ENCODE measurements at regions not wholly inside any gene's neighbourhood (a gene's known extent, or its start where the extent isn't known, plus 50 kb on each side); places are given as distances from the start of the nearest gene placed in this dataset.
"Not testable (repeated sequence)": the region's sequence is repeated elsewhere in the genome, so short reads cannot be mapped to it uniquely, and the experiment has no call there.

DNA sequence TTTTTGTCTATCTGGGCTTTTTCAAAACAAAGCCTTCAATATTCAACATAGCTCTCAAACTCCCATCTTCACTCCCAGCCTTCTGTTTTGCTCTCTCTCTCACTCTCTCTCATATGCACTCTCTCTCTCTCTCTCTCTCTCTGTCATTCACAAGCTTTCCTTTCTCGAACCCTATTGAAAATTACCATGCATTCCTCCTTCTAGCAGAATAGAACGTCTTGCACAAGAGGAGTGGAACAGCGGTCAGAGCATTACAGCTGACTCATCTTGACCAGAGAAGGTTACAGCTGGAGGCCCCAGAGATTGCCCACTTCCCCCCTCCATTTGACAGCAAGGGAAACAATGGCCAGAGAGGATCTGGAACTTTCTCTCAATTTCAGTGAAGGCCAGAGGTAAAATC, 51.0 kb upstream of the LIFR start:
- no peak for DNase-seq

DNA sequence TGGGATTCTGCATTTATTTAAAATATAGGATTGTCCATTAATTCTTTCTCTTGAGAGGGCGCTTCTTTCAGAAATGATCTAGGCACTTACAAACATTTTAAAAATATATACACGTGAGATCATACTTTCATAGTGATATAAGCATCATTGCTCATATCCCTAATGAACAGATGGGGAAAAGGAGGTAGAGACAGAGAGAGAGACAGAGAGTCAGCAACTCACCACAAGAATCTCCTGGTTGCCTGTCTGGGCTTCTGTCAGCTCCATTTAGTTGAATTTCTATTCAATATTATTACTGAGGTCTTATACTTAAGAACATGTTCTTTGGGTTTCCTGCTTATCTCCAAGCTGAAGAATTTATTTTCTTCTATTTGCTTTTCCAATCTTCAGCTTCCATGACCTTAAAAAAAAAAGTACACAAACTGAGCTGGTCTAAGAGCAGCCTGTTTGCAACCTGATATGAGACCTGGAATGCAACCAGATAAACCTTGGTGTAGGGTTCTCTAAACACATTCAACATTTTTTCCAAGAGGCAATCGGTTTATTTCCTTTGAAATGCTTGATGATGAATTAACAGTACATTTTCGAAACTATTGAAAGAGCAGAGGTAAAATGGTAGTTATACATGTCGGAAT, 51.6 kb upstream of the LIFR start:
- no peak for DNase-seq

DNA sequence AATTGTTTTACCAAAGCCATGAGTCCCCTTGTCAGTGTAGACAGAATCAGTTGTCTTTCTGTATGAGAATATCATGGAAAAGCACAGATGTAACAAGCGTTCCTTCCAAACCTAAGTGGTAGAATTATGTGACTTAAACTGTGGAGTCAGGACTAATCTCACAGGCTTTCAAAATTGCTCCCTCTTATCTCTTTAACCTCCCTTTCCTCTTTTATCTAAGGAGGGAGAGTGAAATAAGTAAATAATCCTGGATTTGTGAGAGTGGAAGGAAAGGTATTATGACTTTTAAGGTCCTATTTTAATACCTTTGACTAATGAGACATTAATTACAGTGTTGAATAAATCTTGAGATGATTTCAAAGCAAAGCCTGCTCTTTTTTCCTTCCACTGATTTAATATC, 52.4 kb upstream of the LIFR start:
- DNase-seq = no peak

DNA sequence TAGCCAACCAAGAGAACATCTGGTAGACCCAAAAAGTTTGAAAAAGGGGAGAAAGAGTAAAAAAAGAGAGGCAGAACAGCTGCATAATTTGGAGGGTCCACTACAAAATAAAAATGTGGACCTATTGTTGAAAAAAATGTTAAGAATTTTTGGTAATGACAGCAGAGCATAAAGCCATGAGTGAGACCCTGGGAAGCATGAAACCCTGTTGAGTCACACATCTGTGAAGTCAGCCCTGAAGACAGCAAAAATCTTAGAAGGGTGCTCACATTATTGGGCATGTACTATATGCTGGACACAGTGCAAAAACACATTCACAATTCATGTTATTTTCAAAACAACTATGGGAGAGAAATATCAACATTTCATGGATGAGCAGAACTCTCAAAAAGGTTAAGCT, 56.4 kb upstream of the LIFR start:
- no peak for DNase-seq

DNA sequence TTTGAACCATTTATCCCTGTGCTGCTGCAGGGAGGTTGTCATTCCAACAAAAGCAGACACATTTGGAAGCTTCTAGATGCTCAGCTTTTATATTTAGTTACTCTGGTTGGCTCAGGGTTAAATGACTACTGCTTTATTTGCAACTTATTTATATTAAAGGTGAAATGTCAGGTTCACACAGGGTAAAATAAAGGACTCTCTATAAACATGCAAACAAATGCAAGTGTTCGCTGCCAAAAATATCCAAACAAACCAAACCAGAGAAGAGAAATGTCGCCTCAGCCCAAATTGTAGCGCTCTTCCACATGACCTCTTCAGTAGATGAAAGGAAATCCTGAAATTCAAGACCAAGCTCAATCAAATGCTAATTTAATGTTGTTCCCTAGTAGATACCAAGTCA, 57.0 kb upstream of the LIFR start:
- DNase-seq = no peak

DNA sequence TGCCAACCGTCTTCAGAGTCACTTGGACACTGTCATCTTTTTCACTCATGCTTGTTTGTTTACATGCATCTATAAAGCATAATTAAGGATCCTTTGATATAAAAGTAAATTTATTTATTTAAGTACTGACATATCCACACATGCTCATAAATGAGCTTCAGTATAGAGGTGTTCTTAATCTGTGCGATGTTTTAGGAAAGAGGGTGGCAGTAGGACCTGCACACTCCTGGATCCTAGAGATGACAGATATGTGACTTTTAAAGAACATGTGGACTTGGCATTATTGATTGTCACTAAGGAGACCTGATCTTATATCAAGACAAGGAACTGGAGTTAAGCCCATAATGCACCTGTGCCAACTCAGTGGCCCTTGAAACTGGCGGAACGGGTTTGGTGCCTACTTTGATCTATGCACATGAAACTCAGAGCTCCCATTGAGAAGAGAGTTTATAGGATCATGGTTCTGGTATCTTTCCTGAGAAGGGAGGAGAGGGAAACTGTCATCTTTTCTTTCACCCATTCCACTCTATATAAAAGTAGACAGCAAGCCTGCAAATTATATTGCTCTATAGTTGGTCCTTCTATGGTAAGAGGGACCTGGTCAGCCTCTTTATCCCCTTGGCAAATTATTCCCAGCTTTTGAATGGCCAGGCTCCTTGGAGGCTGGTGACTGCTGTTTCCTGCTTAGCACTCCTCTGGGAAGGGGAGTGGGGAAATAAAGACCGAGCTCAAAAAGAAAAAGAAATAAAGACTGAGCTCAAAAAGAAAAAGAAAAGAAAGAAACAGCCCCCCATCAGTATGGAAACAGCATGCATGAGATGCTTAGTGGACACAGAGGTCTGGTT, 57.8 kb upstream of the LIFR start:
- DNase-seq = no peak

DNA sequence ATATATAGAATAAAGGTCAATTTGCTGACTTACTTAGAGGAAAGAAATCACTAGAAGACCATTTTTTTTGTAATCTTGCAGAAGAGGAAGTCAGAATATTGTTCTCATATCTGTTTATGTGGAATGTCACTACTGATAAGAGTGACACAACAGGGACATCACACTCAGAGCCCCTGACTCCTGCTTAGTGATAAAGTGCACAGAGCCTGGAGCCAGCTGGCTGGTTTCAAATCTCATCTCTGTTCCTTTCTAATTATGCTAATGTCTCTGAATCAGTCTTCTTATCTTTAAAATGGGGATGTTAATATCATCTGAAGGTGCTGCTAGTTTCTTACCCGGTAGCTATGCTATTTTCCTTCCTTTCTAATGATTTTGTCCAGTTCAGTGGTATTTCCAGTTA, 58.6 kb upstream of the LIFR start:
- DNase-seq = no peak

DNA sequence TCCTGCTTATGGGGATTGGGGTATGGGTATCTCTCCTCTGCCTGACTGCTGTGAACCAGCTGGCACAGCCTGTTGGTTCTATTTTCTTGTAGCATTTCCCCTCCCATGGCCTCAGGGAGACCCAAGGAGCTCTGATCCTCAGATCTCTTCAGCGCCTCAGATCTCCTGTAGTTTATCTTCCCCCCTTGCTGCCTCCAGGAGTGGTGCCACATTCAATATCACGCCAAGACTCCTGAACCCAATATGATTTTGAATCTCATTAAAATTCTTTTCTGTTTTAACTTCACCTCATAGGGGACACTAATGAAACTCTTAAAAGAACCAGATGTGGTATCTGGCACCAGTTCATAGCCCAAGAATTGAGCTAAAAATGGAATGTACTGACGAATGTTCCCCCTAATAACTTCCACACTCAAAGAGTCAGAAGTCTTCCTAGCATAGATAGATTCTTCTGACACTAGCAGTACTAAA, 59.6 kb upstream of the LIFR start:
- no peak for DNase-seq

DNA sequence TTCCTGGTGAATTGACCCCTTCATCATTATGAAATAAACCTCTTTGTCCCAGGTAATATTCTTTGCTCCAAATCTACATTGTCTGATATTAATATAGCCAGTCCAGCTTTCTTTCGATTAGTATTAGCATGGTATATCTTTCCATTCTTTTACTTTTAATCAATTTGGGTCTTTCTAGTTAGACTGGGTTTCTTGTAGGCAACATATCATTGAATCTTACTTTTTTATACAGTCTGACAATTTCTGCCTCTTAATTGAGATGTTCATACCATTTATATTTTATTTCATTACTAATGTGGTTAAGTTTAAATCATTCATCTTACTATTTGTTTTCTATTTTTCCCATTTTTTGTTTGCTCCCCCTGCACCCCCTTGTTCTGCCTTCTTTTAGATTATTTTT, 61.7 kb upstream of the LIFR start:
- no peak for DNase-seq

DNA sequence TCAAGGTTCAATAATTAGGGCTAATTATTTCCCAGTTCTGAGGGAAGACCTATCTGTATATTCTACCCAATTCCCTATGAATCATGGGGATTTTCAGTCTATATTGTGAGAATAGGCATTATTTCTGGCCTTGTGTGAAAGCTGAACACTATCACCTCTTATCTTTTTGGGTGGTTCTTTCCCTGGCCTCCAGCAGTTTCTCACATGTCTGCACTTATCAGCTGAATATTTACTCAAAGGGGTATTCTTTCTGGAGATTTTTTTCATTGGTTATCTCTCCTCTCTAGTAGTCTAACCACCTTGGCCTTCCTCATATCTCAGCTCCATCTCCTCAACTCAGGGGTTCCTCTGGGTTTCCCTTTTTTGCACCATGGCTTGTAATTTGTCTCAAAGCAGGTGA, 64.9 kb upstream of the LIFR start:
- no peak for DNase-seq

DNA sequence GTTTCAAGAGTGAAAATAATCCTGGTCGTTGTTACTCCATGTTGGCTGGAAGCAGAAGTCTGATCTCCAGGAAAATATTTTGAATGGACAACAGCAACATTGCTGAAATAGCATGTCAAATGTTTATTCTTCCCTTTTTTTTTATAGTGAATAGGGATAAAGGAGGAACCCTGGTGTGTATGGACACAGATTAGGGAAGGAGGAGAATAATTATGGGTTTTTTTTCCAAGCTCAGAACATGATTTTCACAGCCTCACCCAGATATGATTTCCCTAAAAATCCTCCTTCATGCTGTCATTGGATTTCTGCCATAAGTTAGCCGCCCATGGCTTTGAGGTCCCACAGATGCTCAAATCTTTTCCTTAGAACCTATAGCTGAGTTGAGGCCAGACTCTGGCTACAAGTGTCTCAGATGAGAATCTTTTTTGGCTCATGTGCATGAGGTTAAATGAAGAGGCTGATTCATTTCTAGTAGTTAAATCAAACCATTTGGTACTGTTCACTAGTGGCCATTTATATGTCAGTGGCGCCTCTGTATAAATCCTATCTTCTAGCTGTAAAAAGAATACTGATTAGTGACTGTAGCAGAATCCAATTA, 65.5 kb upstream of the LIFR start:
- DNase-seq = no peak

DNA sequence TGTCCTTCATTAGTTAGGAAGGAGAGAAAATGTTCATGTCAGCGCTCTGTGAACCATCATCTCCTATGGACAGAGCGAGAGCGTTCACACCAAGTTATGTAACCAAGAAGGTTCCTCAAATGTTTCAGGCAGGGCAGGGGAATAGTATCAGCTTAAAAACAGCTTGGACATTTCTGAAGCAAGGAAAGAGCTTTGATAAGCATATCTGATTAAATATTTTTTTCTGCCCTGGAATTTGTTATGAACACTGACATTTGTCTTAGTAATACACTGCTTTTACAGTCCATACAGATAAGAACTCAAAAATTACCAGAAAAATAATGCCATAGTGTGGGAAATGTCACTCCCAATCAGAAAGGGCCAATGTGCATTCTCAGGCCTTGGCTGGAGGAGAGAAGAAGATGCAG, 66.3 kb upstream of the LIFR start:
- no peak for DNase-seq

DNA sequence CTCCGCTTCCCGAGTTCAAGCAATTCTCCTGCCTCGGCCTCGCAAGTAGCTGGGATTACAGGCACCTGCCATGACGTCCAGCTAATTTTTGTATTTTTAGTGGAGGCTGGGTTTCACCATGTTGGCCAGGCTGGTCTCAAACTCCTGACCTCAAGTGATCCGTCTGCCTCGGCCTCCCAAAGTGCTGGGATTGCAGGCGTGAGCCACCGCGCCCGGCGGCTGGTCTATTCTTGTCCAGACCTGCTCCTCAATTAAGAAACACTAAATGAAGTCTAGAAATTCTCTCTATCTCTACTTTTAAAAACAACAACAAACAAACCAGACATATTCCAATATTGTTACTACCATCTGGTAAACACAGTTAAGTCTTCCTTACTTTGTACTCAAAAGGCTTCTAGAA, 68.1 kb upstream of the LIFR start:
- not testable (repeated sequence) for DNase-seq

DNA sequence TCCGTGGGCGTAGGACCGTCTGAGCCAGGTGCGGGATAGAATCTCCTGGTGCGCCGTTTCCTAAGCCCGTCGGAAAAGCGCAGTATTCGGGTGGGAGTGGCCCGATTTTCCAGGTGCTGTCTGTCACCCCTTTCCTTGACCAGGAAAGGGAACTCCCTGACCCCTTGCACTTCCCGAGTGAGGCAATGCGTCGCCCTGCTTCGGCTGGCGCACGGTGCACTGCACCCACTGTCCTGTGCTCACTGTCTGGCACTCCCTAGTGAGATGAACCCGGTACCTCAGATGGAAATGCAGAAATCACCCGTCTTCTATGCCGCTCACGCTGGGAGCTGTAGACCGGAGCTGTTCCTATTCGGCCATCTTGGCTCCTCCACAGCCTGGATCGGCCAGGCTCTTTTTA, 74.9 kb upstream of the LIFR start:
- DNase-seq = not testable (repeated sequence)

DNA sequence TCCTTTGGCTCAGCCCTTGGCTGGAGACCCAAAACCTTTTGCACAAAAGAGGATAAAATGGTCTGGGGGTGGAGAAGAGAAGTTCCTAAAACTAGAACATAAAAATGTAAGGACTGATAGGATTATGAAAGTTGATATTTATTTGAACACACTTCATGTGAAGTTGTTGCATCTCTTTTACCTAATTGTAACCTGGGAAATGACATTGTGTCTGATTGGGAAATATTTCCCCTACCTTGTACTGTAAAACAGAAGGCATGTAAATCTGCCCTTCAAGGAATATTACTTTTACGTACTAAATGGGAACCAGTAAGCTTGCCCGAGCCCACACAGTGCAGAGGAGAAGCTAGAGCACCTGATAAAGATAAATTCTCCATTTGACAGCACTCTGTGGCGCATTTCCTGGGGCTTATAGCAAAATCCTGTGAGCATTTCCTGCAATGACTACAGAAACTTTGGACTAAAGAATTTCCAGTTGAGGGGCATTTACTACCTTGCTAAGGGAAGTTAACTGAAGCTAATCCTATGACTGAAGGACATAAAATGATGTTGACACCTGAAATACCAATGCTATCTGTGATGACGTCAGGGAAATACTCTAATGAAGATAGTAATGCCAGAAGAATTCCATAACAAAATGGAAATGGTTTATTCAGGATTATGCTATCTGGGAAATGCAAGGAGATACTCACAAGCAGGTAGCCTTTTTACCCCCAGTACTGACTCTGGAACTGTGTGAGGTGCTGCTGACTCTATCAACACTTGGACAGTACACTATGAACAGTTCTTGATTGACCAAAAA, 78.3 kb upstream of the LIFR start:
- DNase-seq = no peak

DNA sequence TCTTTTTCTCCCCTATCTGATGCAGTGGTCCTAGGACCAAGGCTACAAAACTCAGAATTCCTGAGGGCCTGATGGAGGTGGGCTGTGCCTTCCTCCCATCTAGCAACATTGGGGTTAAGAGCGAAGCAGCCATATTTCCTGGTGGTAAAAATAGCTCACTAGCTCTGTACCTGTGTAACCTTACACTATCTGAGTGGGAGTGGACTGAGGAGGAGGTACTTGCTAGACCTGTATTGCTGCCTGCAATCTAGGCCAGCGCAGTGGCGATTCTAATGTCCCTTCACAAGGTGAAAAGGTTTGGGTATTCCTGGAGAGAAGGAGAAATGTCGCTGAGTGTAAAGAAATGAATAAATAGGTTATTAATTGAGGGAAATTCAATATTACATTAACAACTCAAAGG, 80.2 kb upstream of the LIFR start:
- DNase-seq = no peak

DNA sequence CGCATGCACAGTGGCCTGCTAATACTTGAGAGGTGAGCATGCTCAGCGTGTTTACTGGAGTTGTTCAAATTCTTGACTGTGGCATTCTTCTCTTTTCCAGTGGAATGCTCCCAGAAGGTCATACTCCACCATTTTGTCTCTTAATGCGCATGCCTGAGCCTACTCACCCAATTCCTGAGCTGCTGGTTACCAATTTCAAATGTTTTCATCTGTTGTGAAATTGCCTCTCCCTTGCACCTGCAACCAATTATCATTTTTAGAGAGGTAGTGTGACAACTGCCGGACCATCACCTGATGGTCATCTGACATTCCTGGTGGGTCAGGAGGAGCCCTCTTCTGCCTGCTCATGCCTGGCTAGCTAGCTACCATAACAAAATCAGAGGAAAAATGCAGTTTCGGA, 82.2 kb upstream of the LIFR start:
- DNase-seq = no peak

DNA sequence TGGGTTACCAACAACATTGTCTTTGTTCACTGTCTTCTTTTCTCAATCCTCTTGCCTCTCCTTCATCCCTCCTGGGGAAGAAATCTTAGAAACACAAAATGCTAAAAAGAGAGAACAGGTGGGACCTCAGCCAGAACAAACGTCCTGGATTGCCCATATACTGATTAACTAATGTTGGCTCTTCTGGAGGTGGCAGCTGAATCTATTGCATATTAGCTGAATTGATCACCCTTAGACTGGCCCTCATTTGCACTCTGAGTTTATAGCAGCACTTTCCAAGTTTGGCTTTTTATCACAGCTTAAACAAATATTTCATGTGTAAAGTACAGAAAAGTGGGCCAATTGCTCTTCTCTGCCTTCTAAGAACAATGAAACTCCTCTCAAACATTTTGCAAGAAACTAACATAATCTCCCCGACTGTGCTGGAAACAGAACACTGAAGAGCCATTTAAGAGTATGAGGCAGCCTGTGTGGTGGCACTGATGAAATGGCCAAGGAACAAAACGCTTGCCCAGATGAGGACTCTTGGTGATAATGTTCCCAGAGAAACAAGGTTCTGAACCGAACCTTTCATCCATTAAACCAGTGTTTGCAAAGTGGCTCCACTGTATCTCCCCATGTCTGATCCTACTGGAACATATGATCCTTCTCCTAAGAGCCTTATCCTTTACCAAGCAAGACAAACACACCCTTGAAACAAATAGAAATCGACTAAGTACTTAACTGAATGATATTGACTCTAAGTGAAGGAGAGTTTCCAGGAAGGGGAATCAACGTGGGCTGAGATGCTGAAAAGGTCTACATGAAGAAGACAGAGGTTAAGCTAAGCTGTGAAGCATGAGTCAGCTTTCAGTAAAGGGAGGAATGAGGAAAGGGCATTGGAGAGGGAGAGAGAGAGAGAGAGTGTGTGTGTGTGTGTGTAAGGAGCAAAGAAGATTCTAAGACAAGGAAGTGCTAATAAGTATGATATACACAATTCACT, 83.2 kb upstream of the LIFR start:
- no peak for DNase-seq

DNA sequence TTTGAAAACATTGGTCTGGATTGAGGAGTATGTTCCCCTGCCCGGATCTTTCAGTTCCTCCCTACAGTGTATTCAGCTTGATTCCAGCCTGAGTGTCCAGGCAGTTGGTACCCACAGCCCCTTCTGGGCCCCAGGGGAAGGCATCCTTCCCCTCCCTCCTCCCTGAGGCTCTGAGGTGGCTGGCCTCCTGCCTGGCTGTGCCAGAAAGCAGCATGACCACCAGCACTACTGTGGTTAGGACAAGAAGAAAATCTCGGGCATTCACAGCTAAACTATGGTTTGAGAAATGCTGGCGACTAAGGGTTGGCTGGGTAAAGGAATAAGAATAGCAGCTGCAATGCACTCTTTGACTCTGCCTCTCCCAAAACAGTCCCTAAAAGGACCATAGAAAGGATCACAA, 84.6 kb upstream of the LIFR start:
- DNase-seq = no peak

DNA sequence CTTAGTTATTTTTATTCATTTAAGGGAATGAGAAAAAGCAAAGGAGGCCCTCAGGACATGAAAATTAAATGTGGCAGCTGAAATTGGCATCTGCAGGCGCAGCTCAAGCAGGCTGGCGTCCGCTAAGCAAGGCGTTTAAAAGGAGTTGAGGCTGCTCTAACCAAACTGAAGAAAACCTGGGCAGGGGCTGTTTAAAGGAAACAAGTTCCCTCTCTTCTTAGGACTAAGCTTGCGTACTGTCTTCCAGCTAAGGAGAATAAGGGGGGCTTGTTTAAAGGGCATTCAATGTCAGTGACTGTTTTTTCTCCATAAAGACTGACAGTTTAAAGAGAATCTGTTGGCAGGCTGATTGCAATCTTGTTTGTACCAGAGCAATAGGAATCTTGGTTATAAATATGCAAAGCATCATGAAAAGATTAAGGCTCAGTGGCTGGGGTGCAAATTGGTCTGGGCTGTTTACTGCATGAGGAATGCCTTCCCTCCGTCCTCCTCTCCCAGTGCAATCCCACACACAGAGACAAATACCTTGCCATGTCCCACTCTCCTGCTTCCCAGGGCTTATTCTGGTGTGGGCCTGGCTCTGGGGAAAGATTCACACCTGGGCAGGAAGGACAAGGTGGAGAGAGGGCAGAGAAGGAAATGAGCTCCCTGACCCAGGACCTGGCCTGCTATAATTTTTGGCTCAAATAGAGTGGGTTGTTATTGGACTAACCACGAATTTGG, 85.9 kb upstream of the LIFR start:
- no peak for DNase-seq

DNA sequence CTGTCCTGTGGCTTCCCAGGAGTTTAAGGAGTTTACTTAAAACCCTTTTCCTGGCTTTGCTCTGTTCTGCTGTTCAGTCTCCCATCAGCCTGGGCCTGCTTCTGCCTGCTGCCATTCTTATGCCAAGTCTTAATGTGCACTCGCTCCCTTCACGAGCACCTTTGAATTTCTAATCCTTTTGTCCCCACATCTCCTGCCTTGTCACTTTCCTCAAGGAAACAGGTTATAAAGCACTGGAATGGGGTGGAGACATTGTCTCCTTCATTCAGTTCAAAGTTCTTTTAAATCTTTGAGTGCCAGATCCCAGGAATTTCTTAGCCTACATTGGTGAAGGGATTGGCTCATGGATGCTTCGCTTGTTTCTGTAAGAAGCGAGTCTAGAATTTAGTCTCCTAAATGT, 87.2 kb upstream of the LIFR start:
- no peak for DNase-seq

DNA sequence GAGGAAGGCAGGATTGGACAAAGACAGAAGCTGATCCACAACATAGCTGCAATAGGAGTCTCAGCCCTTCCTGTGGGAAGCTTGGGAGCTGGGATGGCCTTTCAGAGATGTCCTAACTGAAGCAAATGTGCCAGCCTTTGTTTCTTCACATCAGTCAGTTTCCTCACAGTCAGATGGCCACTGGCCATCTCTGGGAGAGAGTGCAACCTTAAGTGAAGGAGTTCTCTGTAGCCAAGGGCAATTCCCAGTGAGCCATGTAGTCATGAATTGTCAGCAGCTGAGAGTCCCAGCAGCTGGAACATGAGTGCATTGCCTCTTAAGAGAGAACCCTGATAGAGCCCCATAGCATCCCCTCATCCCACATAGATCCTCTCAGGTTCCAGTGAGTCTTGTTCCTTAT, 89.1 kb upstream of the LIFR start:
- DNase-seq = no peak

All from NCI-H1436 treated with DMSO at 0.1 percent for 48 hours (cell line).